NCI-H187 treated with DMSO at 0.1 percent for 48 hours (cell line): ENCODE measurements at regions not wholly inside any gene's neighbourhood (a gene's known extent, or its start where the extent isn't known, plus 50 kb on each side); places are given as distances from the start of the nearest gene placed in this dataset.
"Not testable (repeated sequence)": the region's sequence is repeated elsewhere in the genome, so short reads cannot be mapped to it uniquely, and the experiment has no call there.

ENCODE experiments used
- DNase-seq: peaks from one replicate; lab custom pipeline; 2025; lab: John Stamatoyannopoulos, UW

DNA sequence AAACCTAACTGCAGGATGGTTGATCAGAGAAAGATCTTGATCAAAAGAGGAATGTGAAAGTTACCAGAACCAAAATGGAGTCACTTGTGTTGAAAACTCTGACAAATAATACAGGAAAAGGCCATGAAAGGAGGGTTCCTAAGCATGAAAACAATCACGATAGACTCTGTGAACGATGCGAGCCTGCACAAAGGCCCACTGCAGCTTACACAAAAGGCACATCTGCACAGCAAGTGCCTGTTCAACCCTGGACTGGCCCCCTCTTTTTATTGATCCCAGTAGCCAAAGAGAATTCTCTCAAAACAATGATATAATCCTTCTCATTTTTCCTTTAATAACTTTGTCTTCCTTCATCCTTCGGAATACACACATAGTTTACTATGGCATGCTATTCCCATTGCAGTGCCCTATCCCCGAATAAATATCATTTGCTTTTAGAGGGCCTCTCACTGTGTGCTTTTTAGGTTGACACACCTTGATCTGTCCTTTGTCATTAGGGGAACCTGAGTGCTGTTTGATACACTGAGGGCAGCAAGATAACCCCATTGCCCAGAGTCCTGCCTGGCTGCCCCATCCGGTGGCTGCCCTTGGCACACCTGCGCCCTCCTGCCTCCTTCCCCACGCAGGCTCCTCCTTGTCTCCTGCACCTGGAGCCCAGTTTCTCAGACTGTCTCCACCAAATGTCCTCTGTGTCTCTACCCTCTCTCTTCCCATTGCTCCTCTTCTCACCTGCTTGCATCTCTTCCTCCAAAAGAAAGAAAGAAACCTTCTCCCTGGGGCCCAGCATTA, 98.3 kb upstream of the FRMD1 start:
- DNase-seq = no peak

DNA sequence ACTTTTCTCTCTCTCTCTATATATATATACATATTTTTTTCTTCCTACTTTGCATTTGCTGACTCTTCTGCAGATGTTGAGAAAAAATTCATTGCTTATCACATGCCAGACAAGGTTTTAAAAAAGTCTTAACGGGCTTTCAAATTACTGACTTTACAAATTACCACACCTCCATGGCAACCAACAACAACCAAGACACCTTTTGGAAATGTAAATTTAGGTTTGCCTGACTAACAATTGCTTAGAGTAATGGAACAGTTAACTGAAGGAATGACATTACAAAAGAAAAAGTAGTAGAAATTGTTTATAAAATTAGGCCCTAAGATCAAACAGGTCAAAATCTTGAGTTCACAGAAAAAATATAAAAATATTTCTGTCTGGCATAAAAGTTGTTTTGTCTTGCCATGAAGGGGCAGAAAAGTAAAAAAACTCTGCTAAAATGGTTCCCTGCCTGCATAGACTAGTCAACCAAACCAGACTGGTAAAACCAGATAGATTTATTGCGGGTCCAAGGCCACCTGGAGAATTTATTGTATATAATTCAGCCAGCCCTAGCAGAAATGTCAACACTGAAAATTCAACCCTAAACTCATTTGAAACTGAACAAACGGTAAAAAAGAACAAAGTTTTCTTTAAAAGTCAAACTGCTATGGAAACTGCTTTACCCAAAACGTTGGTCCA, 92.8 kb upstream of the FRMD1 start:
- no peak for DNase-seq

DNA sequence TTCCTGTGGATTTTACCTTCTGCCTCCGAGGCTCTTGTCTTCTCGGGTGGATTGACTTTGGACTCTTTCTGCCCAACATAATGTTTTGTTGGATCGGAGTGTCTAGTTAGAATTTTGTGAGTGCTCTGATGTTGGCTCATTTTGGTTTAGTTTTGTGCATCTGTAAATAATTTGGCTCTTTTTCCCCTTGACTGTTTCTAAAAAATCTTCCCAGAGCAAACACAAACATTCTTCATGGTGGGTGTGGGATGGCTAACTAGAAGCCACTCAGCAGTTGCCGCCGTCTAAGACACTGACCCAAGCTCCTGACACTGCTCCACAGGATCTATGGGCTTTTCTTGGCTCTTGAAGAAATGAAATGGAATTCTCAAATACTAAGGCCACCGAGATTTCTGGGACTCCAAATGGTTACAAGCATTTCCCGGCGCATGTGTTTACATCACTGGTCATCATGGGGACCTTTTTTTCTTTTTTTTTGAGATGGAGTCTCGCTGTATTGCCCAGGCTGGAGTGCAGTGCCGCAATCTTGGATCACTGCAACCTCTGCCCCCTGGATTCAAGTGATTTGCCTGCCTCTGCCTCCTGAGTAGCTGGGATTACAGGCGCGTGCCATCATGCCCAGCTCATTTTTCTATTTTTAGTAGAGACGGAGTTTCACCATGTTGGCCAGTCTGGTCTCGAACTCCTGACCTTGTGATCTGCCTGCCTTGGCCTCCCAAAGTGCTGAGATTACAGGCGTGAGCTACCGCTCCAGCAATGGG, 92.0 kb upstream of the FRMD1 start:
- DNase-seq = no peak

DNA sequence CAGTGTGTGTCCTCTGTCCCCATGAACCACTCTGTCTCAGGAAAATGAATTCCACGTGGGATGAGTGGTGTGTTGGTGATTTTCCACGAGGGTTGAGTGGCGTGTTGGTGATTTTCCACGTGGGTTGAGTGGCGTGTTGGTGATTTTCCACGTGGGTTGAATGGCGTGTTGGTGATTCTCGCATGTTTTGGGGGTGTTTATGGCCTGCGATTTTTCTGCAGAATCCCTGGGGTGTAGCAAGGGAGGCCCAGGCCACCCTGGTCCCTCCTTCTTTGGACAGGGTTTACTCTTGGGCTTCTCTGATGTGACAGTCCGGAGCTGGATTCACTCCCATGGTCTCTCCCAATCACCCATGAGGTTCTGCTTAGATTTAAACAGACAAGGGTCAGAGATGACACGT, 90.6 kb upstream of the FRMD1 start:
- DNase-seq = no peak

DNA sequence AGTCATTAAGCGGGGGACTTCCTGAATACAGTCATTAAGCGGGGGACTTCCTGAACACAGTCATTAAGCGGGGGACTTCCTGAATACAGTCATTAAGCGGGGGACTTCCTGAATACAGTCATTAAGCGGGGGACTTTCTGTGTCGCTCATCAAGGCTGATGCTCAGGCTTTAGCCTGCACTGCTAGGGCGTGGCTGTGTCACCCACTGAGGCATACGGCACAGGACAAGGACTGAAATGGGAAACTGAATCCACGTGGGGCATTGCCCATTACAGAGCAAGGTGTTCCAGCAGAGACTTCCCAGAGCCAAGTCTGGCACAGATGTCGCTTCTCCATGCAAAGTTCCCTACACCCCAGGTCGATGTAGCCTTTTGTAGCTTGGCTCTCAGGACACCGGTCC, 89.9 kb upstream of the FRMD1 start:
- DNase-seq = not testable (repeated sequence)

DNA sequence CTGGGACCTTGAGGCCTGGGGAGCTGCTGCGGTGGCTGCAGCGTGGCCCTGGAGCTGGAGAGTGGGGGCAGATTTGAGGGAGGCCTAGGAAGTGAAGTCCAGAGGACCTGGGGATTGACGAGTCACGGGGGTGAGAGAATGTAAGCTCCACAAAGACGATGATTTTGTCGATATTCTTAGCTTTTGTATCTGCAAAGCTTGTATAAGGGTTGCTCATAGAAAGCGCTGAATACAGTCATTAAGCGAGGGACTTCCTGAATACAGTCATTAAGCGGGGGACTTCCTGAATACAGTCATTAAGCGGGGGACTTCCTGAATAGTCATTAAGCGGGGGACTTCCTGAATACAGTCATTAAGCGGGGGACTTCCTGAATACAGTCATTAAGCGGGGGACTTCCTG, 89.3 kb upstream of the FRMD1 start:
- not testable (repeated sequence) for DNase-seq

DNA sequence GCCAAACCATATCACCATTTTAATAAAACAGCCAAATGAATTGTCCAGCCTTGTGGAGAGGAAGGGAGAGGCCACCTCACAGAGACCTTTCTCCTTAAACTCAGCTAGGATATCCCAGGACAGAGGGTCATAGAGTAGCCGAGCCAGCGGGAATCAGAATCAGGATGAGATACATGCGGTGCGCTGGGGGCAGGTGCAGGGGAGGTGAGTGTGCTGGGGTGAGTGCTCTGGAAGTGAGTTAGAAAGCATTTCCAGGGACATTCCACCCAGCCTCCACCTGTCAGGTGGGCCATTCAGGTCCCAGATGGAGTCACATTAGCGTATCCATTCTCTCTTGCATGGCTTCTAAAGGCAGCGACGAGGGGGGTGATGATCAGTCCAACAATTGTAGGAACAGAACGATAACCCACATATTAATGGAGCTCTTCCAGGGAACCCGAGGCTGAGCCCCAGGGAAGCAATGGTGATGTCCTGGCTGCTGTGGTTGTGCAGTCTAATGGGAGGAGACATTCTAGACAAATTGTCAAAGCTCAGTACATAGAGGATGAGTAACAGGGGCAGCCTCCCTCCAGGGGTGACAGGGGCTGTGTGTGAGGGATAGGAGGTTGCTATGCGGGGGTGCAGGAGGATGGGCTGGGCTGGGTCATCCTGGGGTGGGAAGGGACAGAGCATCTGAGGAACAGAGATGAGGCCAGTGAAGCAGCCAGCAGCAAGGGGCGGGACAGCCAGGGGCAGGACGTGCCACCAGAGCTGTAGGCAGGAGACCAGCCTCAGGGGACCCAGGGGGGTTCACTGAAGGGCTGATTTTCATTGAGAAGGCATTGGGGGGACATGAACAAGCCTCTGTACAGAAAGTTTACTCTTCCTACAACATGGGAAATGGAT, 88.7 kb upstream of the FRMD1 start:
- DNase-seq = no peak

DNA sequence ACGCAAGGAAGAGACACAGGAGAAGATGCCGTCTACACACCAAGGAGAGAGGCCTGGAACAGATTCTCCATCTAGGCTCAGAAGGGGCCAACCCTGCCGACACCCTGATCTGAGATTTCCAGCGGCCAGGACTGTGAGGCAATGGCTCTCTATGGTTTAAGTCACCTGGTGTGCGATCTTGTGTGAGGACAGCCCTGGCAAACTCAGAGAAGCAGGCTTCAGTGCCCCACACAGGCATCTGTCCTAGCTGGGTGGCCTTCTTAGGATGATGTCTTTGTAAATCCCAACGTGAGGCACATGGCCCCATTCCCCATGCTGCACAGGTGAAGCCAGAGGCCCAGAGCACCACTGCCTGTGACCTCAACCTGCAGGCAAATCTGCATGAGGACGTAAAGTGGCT, 87.6 kb upstream of the FRMD1 start:
- DNase-seq = no peak

DNA sequence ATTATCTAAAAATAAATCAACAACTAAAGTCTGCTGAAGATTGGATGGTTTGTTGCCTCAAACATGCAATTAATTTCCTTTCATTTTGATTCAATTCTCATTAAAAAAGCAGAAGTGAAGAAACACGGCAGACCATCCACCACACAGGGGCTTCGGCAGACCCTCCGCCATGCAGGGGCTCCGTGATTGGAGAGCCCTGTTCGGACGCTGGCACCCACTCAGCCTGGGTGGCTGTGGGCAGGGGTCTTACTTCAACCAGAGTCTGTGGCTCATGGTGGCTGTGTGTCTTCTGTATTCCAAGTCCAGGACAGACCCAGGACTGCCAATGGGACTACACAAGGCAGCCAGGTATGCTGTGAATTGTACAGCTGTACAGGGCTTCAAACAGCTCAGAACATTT, 86.9 kb upstream of the FRMD1 start:
- DNase-seq = no peak

DNA sequence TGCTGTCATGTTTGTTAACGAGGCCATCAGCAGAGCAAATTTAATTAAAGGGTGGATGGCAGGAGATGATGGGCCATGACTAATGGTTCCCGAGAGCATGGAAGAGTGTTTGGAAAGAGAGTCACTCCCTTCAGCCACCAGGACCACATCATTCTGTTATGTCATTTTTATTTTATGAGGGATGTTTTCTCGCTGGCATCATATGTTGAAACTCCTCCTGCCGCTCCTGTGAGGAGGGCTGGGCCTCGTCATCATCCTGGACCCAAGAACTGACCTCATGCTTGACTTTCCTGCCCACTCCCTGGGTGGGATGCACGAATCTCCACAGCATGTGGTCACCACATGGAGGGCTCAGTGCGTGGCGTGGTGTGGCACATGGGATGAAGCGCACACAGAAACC, 86.4 kb upstream of the FRMD1 start:
- DNase-seq = no peak

DNA sequence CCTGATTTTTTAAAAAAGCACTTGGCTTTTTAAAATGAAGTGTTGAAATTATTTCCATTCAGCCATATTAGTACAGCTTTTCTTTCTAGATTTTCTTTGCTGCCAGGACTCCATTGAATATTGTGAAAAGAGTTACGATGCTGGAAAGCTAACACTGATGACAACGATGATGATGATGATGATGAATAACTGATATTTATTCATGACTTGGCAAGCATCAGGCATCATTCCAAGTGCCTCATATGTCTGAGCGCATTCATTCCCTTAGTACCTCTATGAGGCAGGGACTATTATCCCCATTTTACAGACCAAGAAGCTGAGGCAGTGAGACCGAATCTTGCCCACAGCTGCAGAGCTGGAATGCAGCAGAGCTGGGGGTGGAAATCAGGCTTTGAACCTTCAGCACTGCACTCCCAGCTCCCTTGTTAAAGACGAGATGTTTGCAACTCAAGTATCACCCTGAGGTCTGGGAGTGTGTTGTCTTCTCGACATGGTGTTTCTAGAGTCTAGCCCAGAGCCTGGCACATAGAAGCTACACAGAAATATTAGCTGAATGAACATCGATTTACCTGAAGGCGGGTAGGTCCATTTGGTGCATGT, 85.5 kb upstream of the FRMD1 start:
- DNase-seq = no peak

DNA sequence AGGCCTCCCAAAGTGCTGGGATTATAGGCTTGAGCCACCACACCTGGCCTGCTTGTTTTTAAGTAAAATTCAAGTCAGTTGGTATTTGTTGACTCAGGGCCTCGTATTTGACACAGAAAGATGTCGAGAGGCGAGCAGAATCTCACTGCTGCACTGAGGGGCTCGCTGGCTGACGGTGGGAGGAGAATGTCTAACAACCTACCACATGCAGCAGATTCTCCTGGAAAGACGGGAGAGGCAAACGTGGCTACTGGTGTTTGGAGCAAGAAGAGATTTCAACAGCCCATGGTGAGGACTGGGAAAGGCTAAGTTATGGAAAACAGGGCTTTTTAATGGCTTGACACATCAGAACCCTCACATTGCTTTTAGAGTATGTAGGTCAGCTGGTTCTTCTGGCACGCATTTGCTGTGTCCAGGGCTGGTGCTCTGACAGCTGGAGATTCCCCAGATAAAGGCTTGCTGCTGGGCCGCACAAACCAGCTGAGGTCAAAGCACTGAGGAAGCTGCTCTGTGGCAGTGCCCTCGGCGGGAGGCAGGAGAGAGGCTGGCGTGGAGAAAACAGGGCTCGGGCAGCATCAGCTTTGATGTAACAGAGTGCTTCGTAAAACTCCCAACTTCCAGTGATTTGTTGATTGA, 84.2 kb upstream of the FRMD1 start:
- DNase-seq = no peak

DNA sequence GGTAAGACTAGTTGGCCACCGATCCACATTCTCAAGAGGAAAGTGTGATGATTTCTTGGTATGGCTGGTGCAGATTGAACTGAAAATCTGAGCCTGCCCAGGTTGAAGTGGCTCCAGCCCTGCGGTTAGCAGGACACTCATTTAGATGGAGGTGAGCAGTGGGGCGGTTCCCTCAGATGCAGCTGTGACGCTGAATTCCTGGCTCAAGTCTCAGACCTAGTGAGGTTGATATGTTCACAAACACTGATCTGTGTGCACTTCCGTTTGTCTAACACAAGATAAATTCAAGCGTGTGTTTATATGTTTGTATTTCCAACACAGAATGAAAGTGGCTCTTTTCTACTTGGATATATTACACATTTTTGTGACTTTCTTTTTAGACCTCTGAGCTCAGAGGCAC, 83.4 kb upstream of the FRMD1 start:
- DNase-seq = no peak

DNA sequence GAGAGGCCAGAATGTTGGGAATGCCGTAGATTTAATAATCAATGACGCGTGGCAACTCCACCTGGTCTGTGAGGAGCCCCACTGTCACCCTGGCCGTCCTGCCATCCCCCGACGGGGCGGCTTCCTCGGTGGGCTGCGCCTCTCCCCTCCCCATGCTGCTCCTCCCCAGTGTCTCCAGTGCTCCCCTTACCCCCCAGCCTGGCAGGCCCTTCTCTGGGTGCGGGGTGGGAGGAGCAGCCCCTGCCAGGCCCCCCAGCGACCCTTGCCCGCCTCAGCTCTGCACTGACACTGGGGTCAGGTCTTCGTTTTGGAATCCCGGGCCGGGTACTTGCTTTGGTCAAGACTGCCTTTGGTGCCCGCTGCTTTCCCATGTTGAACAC, 82.3 kb upstream of the FRMD1 start:
- no peak for DNase-seq

DNA sequence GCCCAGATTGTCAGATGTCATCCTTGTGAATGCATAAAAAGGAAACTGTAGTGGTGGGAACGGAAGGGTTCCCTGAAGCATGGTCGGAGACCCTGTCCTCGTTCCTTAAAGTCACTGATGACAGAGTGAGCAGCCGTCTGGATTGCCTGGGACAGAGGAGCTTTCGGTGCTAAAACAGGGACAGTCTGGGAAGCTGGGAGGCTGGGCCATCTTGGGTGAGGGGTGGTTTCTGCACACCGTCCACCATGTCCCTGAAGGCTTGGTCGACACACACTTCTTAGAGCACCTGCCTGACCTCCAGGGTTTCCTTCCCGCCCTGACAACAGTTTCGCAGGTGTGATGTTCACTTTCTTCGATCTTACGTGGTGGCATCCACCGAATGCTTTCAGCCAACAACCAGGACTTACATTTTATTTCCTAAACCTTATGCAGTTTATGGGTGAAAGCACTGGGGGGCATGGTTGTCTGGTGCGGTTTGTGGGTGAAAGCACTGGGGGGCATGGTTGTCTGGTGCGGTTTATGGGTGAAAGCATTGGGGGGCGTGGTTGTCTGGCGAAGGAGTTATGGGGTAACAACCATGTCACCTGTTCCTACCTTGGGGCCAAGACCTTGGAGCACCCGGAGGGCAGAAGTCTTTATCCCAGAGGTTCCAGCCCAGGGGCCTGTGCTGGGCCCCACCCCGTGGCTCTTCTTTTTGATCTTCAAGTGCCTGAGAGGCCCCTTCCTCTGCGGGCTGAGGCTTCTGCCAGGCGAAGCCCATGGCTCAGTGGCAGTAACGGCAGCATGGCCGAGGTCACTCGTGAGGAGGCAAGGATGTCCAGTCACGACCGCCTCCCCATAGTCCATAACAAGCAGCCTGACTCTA, 81.7 kb upstream of the FRMD1 start:
- no peak for DNase-seq

DNA sequence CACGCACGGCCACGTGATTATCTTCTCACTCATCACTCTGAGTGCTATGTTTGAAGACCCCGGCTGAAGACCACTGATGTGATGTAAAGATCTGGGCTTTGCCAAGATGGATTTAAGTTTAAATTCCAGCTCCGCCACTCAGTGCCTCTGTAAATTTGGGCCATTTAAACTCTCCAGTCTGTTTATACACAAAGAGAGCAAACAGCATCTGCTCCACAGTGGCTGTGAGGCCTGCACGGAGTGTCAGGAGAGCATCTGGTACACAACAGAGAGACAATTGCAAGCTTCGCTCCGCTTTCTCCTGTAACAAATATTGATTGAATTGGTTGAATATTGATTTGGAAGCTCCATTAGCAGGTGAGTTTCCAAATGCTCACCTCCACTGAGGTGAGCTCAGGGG, 80.5 kb upstream of the FRMD1 start:
- no peak for DNase-seq

DNA sequence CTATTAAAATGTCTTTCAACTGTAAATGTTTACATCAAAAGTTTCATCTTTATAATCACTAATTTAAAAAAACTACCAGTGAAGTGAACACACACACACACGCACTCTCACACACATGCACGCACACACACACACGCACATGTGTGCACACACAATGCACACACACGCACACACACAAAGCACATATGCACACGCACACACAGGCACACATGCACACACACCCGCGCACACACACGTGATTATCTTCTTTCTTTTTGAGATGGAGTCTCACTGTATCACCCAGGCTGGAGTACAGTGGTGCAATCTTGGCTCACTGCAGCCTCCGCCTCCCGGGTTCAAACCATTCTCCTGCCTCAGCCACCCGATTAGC, 80.0 kb upstream of the FRMD1 start:
- no peak for DNase-seq

DNA sequence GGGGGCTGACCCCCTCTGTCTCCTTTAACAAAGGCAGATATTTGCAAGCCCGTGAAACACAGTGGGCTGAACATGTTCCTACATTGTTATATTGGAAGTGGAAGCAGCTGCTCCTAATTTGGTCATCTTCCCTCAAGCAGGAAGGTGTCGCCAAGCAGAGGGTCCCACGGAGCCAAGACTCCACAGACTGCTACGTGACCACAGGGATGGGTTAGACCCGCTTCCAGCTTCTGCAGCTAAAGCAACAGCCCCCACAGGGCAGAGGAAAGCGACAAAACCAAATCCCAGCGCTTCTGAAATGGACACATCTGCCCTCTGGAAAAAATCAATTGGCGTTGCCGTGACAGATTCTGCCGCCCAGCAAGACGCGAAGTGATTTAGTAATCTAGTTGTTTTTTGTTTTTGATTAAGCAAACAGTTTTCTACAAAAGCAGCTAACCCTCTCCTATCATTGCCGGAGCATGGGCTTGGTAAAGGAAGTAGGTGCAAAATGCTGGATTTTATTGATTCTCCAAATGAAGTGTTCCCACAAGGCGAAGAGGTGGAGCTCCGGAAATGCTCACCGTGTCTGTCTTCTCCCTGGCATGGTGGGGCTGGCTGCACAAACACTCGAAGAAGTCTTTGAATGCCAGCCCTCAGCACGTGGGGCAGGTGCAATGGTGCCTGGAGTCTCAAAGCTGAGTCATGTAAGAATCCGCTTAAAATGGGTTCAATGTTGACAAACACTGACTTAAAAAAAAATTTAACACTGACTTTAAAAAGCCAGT, 79.4 kb upstream of the FRMD1 start:
- peak; percentile 31 for DNase-seq
